Panc1 (cell line): ENCODE measurements at regions not wholly inside any gene's neighbourhood (a gene's known extent, or its start where the extent isn't known, plus 50 kb on each side); places are given as distances from the start of the nearest gene placed in this dataset.

Experiments
- SIN3A ChIP-seq: IDR thresholded peaks from 2 replicates; pipeline ENCODE4 v1.6.1; 2012; ENCODE audit warnings: low read depth, mild to moderate bottlenecking, low read length, moderate library complexity, borderline replicate concordance; ENCODE audit not compliant: insufficient read depth
- TF ChIP-seq, protein P1 (sequence below): fragments of 450-650 bp; IDR thresholded peaks from 2 replicates; pipeline ENCODE4 v1.5.1; 2017; ENCODE audit warnings: mild to moderate bottlenecking

DNA sequence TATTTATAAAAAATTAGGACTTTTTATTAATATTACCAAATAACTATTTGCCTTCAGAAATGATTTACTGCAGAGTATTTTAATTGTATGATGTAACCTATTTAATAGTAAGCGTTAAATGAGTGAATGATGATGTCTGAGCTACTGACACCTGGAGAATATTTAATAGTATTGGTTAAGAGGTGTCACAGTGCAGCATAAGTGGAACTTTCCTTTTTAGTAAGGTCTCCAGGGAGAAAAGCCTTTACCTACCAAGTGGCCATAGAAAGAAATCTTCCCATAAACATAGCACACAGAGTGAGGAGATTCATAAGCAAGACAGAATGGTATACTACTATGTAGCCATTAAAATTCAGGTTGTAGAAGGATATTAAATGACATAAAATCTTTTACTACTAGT lies 441.7 kb downstream of the TBL1XR1 start:
- TF ChIP-seq, protein P1, sequence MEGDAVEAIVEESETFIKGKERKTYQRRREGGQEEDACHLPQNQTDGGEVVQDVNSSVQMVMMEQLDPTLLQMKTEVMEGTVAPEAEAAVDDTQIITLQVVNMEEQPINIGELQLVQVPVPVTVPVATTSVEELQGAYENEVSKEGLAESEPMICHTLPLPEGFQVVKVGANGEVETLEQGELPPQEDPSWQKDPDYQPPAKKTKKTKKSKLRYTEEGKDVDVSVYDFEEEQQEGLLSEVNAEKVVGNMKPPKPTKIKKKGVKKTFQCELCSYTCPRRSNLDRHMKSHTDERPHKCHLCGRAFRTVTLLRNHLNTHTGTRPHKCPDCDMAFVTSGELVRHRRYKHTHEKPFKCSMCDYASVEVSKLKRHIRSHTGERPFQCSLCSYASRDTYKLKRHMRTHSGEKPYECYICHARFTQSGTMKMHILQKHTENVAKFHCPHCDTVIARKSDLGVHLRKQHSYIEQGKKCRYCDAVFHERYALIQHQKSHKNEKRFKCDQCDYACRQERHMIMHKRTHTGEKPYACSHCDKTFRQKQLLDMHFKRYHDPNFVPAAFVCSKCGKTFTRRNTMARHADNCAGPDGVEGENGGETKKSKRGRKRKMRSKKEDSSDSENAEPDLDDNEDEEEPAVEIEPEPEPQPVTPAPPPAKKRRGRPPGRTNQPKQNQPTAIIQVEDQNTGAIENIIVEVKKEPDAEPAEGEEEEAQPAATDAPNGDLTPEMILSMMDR, result no peak
- no peak for TF ChIP-seq SIN3A
